ENCODE measurements at regions not wholly inside any gene's neighbourhood (a gene's known extent, or its start where the extent isn't known, plus 50 kb on each side); places are given as distances from the start of the nearest gene placed in this dataset.

DNA sequence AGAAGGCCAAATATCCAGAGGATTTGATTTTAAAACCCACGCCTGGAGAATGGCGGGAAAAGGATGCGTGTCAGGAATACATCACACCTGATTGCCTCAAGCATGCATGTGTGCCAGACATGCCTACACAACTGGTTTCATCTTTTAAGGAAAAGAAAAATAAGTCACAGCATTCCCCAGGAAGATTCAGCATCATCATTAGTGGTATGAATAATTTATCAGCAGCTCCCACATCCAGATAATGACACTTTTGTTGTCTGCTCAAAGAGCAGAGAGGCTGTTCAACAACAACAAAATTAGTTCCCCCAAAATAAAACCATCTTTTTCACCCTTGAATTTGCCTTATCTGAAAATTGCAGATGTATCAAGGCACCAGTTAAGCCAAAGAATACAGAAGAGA lies 328.6 kb upstream of the C1orf87 start:
- H3K9ac ChIP-seq (ENCODE audit: low read length) = no peak overlapping the region
- no peaks in the 10 kb centered on the region for H3K36me3 ChIP-seq (ENCODE audit: control insufficient read depth in 1 of 2, insufficient read depth in 2 of 2, low read length in 2 of 2)
- TF ChIP-seq POLR2A (IDR thresholded peaks at IDR 0.05; ENCODE audit: borderline replicate concordance, extremely low read depth, insufficient read depth, insufficient read length) (no peak), ELF1 (IDR thresholded peaks at IDR 0.05; ENCODE audit: borderline replicate concordance, low read depth) (no peak)
- peaks cover 20% of the 10 kb centered on the region for H3K27me3 ChIP-seq (ENCODE audit: insufficient read depth, low read length)
- H3K4me1 ChIP-seq (ENCODE audit: control insufficient read depth in 1 of 2, insufficient read depth in 2 of 2, low read length in 2 of 2) = no peaks in the 10 kb centered on the region
- H3K9me3 ChIP-seq (ENCODE audit: control insufficient read depth in 1 of 2, insufficient read depth in 1 of 2, low read depth in 1 of 2, low read length in 2 of 2) = no peaks in the 10 kb centered on the region
- H3K9me2 ChIP-seq (ENCODE audit: insufficient read depth) = no peaks in the 10 kb centered on the region
- RAD21 ChIA-PET (ENCODE audit: low non-redundant PET in 1 of 2, low total read pairs in 2 of 2, uncharacterized antibody in 2 of 2, unreplicated experiment in 2 of 2) = no interaction called here
- POLR2A ChIA-PET = no interaction called here
- H2AFZ ChIP-seq (ENCODE audit: low read depth, low read length, poor library complexity, severe bottlenecking) = no peak overlapping the region
- intact Hi-C loops (cut with micrococcal nuclease) = no loop called here
- H3K27ac ChIP-seq (ENCODE audit: low read depth, low read length) = no peak overlapping the region
- H3K79me2 ChIP-seq (ENCODE audit: insufficient read depth, low read length) = no peaks in the 10 kb centered on the region
- no peak overlapping the region for H3K4me3 ChIP-seq (replicated peaks in 1 of 2; ENCODE audit: low read depth in 1 of 2, low read length in 2 of 2)
- CTCF ChIA-PET = no interaction called here
- DNase-seq (ENCODE audit: low read depth, low spot score) = no peak
- H3K4me2 ChIP-seq (ENCODE audit: low read length) = no peak overlapping the region
- BruUV-seq (replicated peaks) = no TSS peak
- no peaks in the 10 kb centered on the region for H4K20me1 ChIP-seq (ENCODE audit: insufficient read depth)
- ATAC-seq = no peak

DNA sequence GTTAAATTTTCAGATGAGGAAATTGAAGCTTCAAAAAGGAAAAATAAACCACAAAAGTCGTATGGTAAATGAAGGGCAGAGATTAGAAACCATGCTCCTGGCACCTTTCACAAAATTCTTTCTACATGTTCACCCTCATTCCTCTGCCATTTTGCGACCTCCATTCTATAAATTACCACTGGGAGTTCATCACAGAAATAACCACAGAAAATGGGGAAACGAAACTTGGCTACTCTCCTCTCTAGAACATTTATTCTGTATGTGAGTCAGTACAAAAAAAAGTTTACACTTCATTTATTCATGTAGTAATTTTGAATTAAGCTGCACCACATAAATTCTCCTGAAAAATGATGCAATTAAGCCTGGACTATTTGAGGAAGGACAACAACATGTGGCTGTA lies 320.9 kb upstream of the C1orf87 start:
- no peak for DNase-seq (ENCODE audit: low read depth, low spot score)
- Histone ChIP-seq H3K36me3 (ENCODE audit: control insufficient read depth in 1 of 2, insufficient read depth in 2 of 2, low read length in 2 of 2) (no peaks in the 10 kb centered on the region), H3K4me1 (ENCODE audit: control insufficient read depth in 1 of 2, insufficient read depth in 2 of 2, low read length in 2 of 2) (no peaks in the 10 kb centered on the region), H3K4me3 (replicated peaks in 1 of 2; ENCODE audit: low read depth in 1 of 2, low read length in 2 of 2) (no peak overlapping the region), H3K9ac (ENCODE audit: low read length) (no peak overlapping the region), H3K4me2 (ENCODE audit: low read length) (no peak overlapping the region), H3K27ac (ENCODE audit: low read depth, low read length) (no peak overlapping the region), H3K27me3 (ENCODE audit: insufficient read depth, low read length) (no peaks in the 10 kb centered on the region), H3K9me2 (ENCODE audit: insufficient read depth) (no peaks in the 10 kb centered on the region), H3K79me2 (ENCODE audit: insufficient read depth, low read length) (no peaks in the 10 kb centered on the region), H2AFZ (ENCODE audit: low read depth, low read length, poor library complexity, severe bottlenecking) (no peak overlapping the region), H3K9me3 (ENCODE audit: control insufficient read depth in 1 of 2, insufficient read depth in 1 of 2, low read depth in 1 of 2, low read length in 2 of 2) (no peaks in the 10 kb centered on the region), H4K20me1 (ENCODE audit: insufficient read depth) (no peaks in the 10 kb centered on the region)
- BruUV-seq (replicated peaks) = no TSS peak
- intact Hi-C loops (cut with micrococcal nuclease) = no loop called here
- ATAC-seq = no peak
- ChIA-PET RAD21 (ENCODE audit: low non-redundant PET in 1 of 2, low total read pairs in 2 of 2, uncharacterized antibody in 2 of 2, unreplicated experiment in 2 of 2) (no interaction called here), CTCF (no interaction called here), POLR2A (no interaction called here)
- TF ChIP-seq CEBPB (IDR thresholded peaks at IDR 0.05; ENCODE audit: low read depth) (no peak), EZH2phosphoT487 (IDR thresholded peaks at IDR 0.05; ENCODE audit: borderline replicate concordance) (no peak)

Measured in HCT116 (cell line).